ENCODE measurements at regions not wholly inside any gene's neighbourhood (a gene's known extent, or its start where the extent isn't known, plus 50 kb on each side); places are given as distances from the start of the nearest gene placed in this dataset.

GRCh38 chr9:14432666-14433350, 118.9 kb upstream of the NFIB start:
- TF ChIP-seq CTCF (IDR thresholded peaks at IDR 0.05) = no peak
- TF ChIP-seq POLR2A (IDR thresholded peaks at IDR 0.05) = no peak

All from adrenal gland (tissue), 5 donors.